Breast epithelium (tissue), 3 donors: ENCODE measurements at regions not wholly inside any gene's neighbourhood (a gene's known extent, or its start where the extent isn't known, plus 50 kb on each side); places are given as distances from the start of the nearest gene placed in this dataset.

Experiments
- POLR2A ChIP-seq: fragments of 450-650 bp; IDR thresholded peaks from one replicate; pipeline ENCODE4 v1.6.1; 2016; ENCODE audit warnings: antibody characterized with exemption, mild to moderate bottlenecking, moderate library complexity
- POLR2AphosphoS5 ChIP-seq, 3 donors: sonication (generic); formaldehyde crosslinking; IDR thresholded peaks; one replicate each; pipeline ENCODE4 v1.6.1; 2017; ENCODE audit warnings: antibody characterized with exemption in 3 of 3
- TF ChIP-seq, protein P1 (sequence below), 3 donors: fragments of 450-650 bp; IDR thresholded peaks; one replicate each; pipeline ENCODE4 v1.5.1; 2016 to 2017; ENCODE audit warnings: antibody characterized with exemption in 3 of 3, mild to moderate bottlenecking in 3 of 3, moderate library complexity in 3 of 3

DNA sequence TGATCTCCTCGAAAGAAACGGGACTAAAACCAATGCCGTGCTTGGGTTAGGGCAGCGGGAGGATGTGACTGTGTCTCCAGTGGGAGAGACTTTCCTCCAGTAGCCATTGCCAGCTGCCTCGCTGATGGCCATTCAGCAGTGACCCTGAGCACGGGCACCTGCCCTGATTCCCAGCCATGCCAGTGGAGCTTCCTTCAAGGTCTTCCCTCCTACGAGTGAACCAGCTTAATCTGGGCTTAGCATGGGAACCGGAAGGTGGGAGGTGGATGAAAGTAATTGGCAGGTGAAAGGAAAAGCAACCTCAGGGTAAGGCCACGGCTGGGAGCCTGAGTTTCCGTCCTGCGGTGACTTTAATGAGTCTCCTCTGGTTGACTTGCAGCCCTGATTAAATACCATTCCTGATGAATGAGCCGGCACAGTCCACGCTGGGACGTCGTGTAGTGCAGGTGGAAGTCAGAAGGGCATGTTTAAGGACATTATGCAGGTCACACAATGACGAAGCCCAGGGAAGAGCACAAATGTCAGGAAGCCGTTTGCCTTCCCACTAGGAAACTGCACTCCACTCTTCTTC is 813.5 kb downstream of the QKI start:
- no peak for TF ChIP-seq POLR2AphosphoS5 (IDR thresholded peaks at IDR 0.05)
- TF ChIP-seq, protein P1, sequence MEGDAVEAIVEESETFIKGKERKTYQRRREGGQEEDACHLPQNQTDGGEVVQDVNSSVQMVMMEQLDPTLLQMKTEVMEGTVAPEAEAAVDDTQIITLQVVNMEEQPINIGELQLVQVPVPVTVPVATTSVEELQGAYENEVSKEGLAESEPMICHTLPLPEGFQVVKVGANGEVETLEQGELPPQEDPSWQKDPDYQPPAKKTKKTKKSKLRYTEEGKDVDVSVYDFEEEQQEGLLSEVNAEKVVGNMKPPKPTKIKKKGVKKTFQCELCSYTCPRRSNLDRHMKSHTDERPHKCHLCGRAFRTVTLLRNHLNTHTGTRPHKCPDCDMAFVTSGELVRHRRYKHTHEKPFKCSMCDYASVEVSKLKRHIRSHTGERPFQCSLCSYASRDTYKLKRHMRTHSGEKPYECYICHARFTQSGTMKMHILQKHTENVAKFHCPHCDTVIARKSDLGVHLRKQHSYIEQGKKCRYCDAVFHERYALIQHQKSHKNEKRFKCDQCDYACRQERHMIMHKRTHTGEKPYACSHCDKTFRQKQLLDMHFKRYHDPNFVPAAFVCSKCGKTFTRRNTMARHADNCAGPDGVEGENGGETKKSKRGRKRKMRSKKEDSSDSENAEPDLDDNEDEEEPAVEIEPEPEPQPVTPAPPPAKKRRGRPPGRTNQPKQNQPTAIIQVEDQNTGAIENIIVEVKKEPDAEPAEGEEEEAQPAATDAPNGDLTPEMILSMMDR (IDR thresholded peaks at IDR 0.05) = no peak
- no peak for TF ChIP-seq POLR2A
